HEK293 (cell line): ENCODE measurements at regions not wholly inside any gene's neighbourhood (a gene's known extent, or its start where the extent isn't known, plus 50 kb on each side); places are given as distances from the start of the nearest gene placed in this dataset.

Experiments
- CTCF ChIA-PET: fragments of 350-600 bp; formaldehyde crosslinking; extraction: SDS; loops from one replicate; lab custom pipeline; 2021; ENCODE audit warnings: antibody characterized with exemption; lab: Yijun Ruan, JAX
- POLR2A ChIA-PET: fragments of 300-600 bp; formaldehyde crosslinking; extraction: SDS; loops from one replicate; lab custom pipeline; 2020; ENCODE audit warnings: antibody characterized with exemption, inconsistent platforms; lab: Yijun Ruan, JAX
- H3K27ac ChIP-seq: fragments of 200-500 bp; sonication (Bioruptor generic); 2 replicates; pipeline ENCODE4 v1.5.1; 2014; ENCODE audit warnings: low read depth, low read length, control low read depth, inconsistent platforms; ENCODE audit errors: extremely low read depth
- H3K36me3 ChIP-seq, 2 experiments: fragments of 200-500 bp in 1 of 2; sonication (Bioruptor generic) in 1 of 2; 1 replicate in 1 of 2; 2 replicates in 1 of 2; pipeline ENCODE4 v1.5.1; 2014 to 2017; ENCODE audit warnings: inconsistent platforms in 2 of 2, low read length in 2 of 2; ENCODE audit not compliant: control insufficient read depth in 2 of 2, insufficient read depth in 1 of 2
- H3K4me1 ChIP-seq: fragments of 200-500 bp; sonication (Bioruptor generic); 2 replicates; pipeline ENCODE4 v1.5.1; 2014; ENCODE audit warnings: mild to moderate bottlenecking, low read length, inconsistent platforms; ENCODE audit not compliant: control insufficient read depth, insufficient read depth
- H3K4me3 ChIP-seq: 2 replicates; pipeline ENCODE4 v1.5.1; 2011; ENCODE audit warnings: low read depth, mild to moderate bottlenecking, control low read depth, low read length, moderate library complexity
- H3K9me3 ChIP-seq: fragments of 200-500 bp; sonication (Bioruptor generic); 2 replicates; pipeline ENCODE4 v1.5.1; 2014; ENCODE audit warnings: low read depth, low read length, inconsistent platforms; ENCODE audit not compliant: control insufficient read depth, insufficient read depth
- EGR2 ChIP-seq: fragments of 450-650 bp; formaldehyde crosslinking; IDR thresholded peaks from 2 replicates; pipeline ENCODE4 v1.5.1; 2016; ENCODE audit warnings: low read depth, missing biosample characterization, missing genetic modification characterization
- HOXD13 ChIP-seq: sonication (generic); formaldehyde crosslinking; IDR thresholded peaks from 2 replicates; pipeline ENCODE4 v1.8.0; 2022; ENCODE audit warnings: missing genetic modification reagents, borderline replicate concordance
- IKZF3 ChIP-seq: fragments of 450-650 bp; IDR thresholded peaks from 2 replicates; pipeline ENCODE4 v1.5.0; 2018; ENCODE audit warnings: missing biosample characterization, mild to moderate bottlenecking, missing genetic modification characterization, moderate library complexity
- KLF1 ChIP-seq: fragments of 450-650 bp; formaldehyde crosslinking; IDR thresholded peaks from 2 replicates; pipeline ENCODE4 v1.5.1; 2016; ENCODE audit warnings: missing biosample characterization, missing genetic modification characterization
- SETDB1 ChIP-seq: IDR thresholded peaks from one replicate; pipeline ENCODE4 v1.6.1; 2017; ENCODE audit warnings: mild to moderate bottlenecking, low read length, moderate library complexity, mixed read lengths; ENCODE audit not compliant: insufficient read length
- SP3 ChIP-seq: fragments of 450-650 bp; formaldehyde crosslinking; IDR thresholded peaks from 2 replicates; pipeline ENCODE4 v1.5.1; 2016; ENCODE audit warnings: missing biosample characterization, missing genetic modification characterization
- ZBTB21 ChIP-seq: fragments of 450-650 bp; formaldehyde crosslinking; IDR thresholded peaks from 2 replicates; pipeline ENCODE4 v1.5.1; 2017; ENCODE audit warnings: missing biosample characterization, missing genetic modification characterization
- ZNF146 ChIP-seq: fragments of 450-650 bp; formaldehyde crosslinking; IDR thresholded peaks from 2 replicates; pipeline ENCODE4 v1.5.1; 2016; ENCODE audit warnings: missing biosample characterization, missing genetic modification characterization
- ZNF16 ChIP-seq: fragments of 450-650 bp; formaldehyde crosslinking; IDR thresholded peaks from 2 replicates; pipeline ENCODE4 v1.5.1; 2016; ENCODE audit warnings: low read depth, missing biosample characterization, missing genetic modification characterization
- ZNF239 ChIP-seq: fragments of 450-650 bp; formaldehyde crosslinking; IDR thresholded peaks from 2 replicates; pipeline ENCODE4 v1.5.1; 2016; ENCODE audit warnings: missing biosample characterization, missing genetic modification characterization
- ZNF266 ChIP-seq: fragments of 450-650 bp; formaldehyde crosslinking; IDR thresholded peaks from 2 replicates; pipeline ENCODE4 v1.5.1; 2016; ENCODE audit warnings: missing biosample characterization, missing genetic modification characterization, low read depth
- ZNF280D ChIP-seq: fragments of 450-650 bp; formaldehyde crosslinking; IDR thresholded peaks from 2 replicates; pipeline ENCODE4 v1.5.1; 2016; ENCODE audit warnings: missing biosample characterization, missing genetic modification characterization
- ZNF366 ChIP-seq: fragments of 450-650 bp; formaldehyde crosslinking; conservative IDR thresholded peaks from 2 replicates; pipeline ENCODE4 v1.5.1; 2016; ENCODE audit warnings: missing biosample characterization, missing genetic modification characterization
- ZNF404 ChIP-seq: fragments of 450-650 bp; formaldehyde crosslinking; IDR thresholded peaks from 2 replicates; pipeline ENCODE4 v1.5.1; 2017; ENCODE audit warnings: missing biosample characterization, missing genetic modification characterization
- ZNF514 ChIP-seq: fragments of 450-650 bp; formaldehyde crosslinking; IDR thresholded peaks from 2 replicates; pipeline ENCODE4 v1.5.1; 2016; ENCODE audit warnings: missing biosample characterization, missing genetic modification characterization
- ZNF544 ChIP-seq: fragments of 450-650 bp; formaldehyde crosslinking; IDR thresholded peaks from 2 replicates; pipeline ENCODE4 v1.5.0; 2017; ENCODE audit warnings: missing biosample characterization, missing genetic modification characterization
- ZNF555 ChIP-seq: fragments of 450-650 bp; formaldehyde crosslinking; conservative IDR thresholded peaks from 2 replicates; pipeline ENCODE4 v1.5.1; 2017; ENCODE audit warnings: missing biosample characterization, mild to moderate bottlenecking, missing genetic modification characterization, inconsistent platforms
- ZNF629 ChIP-seq: fragments of 450-650 bp; formaldehyde crosslinking; IDR thresholded peaks from 2 replicates; pipeline ENCODE4 v1.5.1; 2017; ENCODE audit warnings: missing biosample characterization, missing genetic modification characterization
- ZNF658 ChIP-seq: fragments of 450-650 bp; formaldehyde crosslinking; IDR thresholded peaks from 2 replicates; pipeline ENCODE4; 2016; ENCODE audit warnings: missing biosample characterization, missing genetic modification characterization
- ZNF791 ChIP-seq: fragments of 450-650 bp; formaldehyde crosslinking; IDR thresholded peaks from 2 replicates; pipeline ENCODE4 v1.5.1; 2016; ENCODE audit warnings: missing biosample characterization, missing genetic modification characterization
- ZSCAN18 ChIP-seq: fragments of 450-650 bp; formaldehyde crosslinking; IDR thresholded peaks from 2 replicates; pipeline ENCODE4 v1.5.1; 2016; ENCODE audit warnings: missing biosample characterization, missing genetic modification characterization
- TF ChIP-seq, protein P1 (sequence below): fragments of 450-650 bp; formaldehyde crosslinking; conservative IDR thresholded peaks from 2 replicates; pipeline ENCODE4 v1.5.1; 2016; ENCODE audit warnings: low read depth, missing biosample characterization, missing genetic modification characterization
- TF ChIP-seq, protein P2 (sequence below): fragments of 450-650 bp; formaldehyde crosslinking; IDR thresholded peaks from 2 replicates; pipeline ENCODE4 v1.5.1; 2017; ENCODE audit warnings: missing biosample characterization, missing genetic modification characterization

GRCh38 chr6:9347608-9348007 lies 912.3 kb upstream of the SLC35B3 start:
- TF ChIP-seq ZSCAN18 (tag by site-specific recombination) (no peak), ZNF239 (tag by site-specific recombination) (no peak), ZNF555 (tag by site-specific recombination) (no peak), ZNF514 (no peak), ZNF366 (tag by site-specific recombination) (no peak), ZNF629 (no peak), HOXD13 (no peak), ZBTB21 (tag by site-specific recombination) (no peak), ZNF16 (tag by site-specific recombination) (no peak), ZNF266 (tag by site-specific recombination) (no peak), ZNF280D (tag by site-specific recombination) (no peak), ZNF146 (tag by site-specific recombination) (no peak), ZNF404 (tag by site-specific recombination) (no peak), IKZF3 (tag by site-specific recombination) (no peak), ZNF544 (no peak)
- TF ChIP-seq, protein P1, sequence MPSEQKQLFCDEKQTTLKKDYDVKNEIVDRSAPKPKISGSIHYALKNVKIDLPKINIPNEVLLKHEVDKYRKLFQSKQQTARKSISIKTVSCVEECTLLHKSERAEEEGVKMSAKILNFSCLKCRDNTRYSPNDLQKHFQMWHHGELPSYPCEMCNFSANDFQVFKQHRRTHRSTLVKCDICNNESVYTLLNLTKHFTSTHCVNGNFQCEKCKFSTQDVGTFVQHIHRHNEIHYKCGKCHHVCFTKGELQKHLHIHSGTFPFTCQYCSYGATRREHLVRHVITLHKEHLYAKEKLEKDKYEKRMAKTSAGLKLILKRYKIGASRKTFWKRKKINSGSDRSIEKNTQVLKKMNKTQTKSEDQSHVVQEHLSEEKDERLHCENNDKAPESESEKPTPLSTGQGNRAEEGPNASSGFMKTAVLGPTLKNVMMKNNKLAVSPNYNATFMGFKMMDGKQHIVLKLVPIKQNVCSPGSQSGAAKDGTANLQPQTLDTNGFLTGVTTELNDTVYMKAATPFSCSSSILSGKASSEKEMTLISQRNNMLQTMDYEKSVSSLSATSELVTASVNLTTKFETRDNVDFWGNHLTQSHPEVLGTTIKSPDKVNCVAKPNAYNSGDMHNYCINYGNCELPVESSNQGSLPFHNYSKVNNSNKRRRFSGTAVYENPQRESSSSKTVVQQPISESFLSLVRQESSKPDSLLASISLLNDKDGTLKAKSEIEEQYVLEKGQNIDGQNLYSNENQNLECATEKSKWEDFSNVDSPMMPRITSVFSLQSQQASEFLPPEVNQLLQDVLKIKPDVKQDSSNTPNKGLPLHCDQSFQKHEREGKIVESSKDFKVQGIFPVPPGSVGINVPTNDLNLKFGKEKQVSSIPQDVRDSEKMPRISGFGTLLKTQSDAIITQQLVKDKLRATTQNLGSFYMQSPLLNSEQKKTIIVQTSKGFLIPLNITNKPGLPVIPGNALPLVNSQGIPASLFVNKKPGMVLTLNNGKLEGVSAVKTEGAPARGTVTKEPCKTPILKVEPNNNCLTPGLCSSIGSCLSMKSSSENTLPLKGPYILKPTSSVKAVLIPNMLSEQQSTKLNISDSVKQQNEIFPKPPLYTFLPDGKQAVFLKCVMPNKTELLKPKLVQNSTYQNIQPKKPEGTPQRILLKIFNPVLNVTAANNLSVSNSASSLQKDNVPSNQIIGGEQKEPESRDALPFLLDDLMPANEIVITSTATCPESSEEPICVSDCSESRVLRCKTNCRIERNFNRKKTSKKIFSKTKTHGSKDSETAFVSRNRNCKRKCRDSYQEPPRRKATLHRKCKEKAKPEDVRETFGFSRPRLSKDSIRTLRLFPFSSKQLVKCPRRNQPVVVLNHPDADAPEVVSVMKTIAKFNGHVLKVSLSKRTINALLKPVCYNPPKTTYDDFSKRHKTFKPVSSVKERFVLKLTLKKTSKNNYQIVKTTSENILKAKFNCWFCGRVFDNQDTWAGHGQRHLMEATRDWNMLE (tag by site-specific recombination), result no peak
- Histone ChIP-seq H3K36me3 (no peaks in the 10 kb centered on the region), H3K4me3 (no peak overlapping the region), H3K4me1 (no peaks in the 10 kb centered on the region), H3K9me3 (no peaks in the 10 kb centered on the region), H3K27ac (no peak overlapping the region)
- ChIA-PET POLR2A (no interaction called here), CTCF (no interaction called here)

GRCh38 chr6:9346923-9347322 lies 911.6 kb upstream of the SLC35B3 start:
- TF ChIP-seq, protein P2, sequence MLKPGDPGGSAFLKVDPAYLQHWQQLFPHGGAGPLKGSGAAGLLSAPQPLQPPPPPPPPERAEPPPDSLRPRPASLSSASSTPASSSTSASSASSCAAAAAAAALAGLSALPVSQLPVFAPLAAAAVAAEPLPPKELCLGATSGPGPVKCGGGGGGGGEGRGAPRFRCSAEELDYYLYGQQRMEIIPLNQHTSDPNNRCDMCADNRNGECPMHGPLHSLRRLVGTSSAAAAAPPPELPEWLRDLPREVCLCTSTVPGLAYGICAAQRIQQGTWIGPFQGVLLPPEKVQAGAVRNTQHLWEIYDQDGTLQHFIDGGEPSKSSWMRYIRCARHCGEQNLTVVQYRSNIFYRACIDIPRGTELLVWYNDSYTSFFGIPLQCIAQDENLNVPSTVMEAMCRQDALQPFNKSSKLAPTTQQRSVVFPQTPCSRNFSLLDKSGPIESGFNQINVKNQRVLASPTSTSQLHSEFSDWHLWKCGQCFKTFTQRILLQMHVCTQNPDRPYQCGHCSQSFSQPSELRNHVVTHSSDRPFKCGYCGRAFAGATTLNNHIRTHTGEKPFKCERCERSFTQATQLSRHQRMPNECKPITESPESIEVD (tag by site-specific recombination), result no peak
- TF ChIP-seq SP3 (tag by site-specific recombination), result no peak
- TF ChIP-seq EGR2 (tag by site-specific recombination), result no peak
- TF ChIP-seq KLF1 (tag by site-specific recombination), result no peak
- no peak for TF ChIP-seq ZNF555 (tag by site-specific recombination)
- TF ChIP-seq ZNF791 (tag by site-specific recombination), result no peak
- no peak for TF ChIP-seq ZNF658 (tag by site-specific recombination)
- TF ChIP-seq SETDB1, result no peak
- TF ChIP-seq, all 188 proteins: peak for 0
- no peak overlapping the region for H3K27ac ChIP-seq
- no peaks in the 10 kb centered on the region for H3K36me3 ChIP-seq
- ChIA-PET CTCF (no interaction called here), POLR2A (interaction anchor here (0.6 kb wide), 1 partner anchor 417 kb away, joined by 3 read pairs; no protein-coding TSS in a partner anchor)
- H3K4me3 ChIP-seq, result no peak overlapping the region
- H3K4me1 ChIP-seq, result no peaks in the 10 kb centered on the region
- no peaks in the 10 kb centered on the region for H3K9me3 ChIP-seq
